A549 (cell line): ENCODE measurements at regions not wholly inside any gene's neighbourhood (a gene's known extent, or its start where the extent isn't known, plus 50 kb on each side); places are given as distances from the start of the nearest gene placed in this dataset.

Experiments used
- ATAC-seq, 2 experiments: fragments of 200-7000 bp in 1 of 2; fragments of >200 bp in 1 of 2; cut with Nextera tagmentation in 1 of 2; cut with Tn5 transposase in 1 of 2; 3 replicates each; pipeline versions ENCODE4 v1.8.0 to v1.9.1; 2018 to 2020; ENCODE audit warnings: mild to moderate bottlenecking in 1 of 2, moderate library complexity in 1 of 2
- CTCF ChIA-PET: fragments of 300-600 bp; sonication (Branson Sonifier 250); formaldehyde crosslinking; extraction: SDS; loops from one replicate; lab custom pipeline; 2021; ENCODE audit warnings: antibody characterized with exemption, inconsistent platforms; lab: Yijun Ruan, JAX
- POLR2A ChIA-PET: fragments of 350-600 bp; formaldehyde crosslinking; extraction: SDS; loops from one replicate; lab custom pipeline; 2021; ENCODE audit warnings: antibody characterized with exemption, inconsistent platforms; lab: Yijun Ruan, JAX
- DNase-seq, 2 experiments: peaks; one replicate each; pipeline versions ENCODE4 v3.0.0 to v3.0.0-alpha.2; 2011 to 2016; ENCODE audit warnings: low read depth in 1 of 2, low spot score in 1 of 2
- FAIRE-seq: peaks from 2 replicates; lab custom pipeline; 2011; peaks lifted over from hg19 to GRCh38; lab: Jason Lieb, UNC
- H3K27ac ChIP-seq, 2 experiments: fragments of >200 bp; sonication (Bioruptor Twin); formaldehyde crosslinking; 3 replicates each; pipeline ENCODE4 v1.5.1; 2016 to 2017
- H3K4me1 ChIP-seq: fragments of >200 bp; sonication (Bioruptor Twin); formaldehyde crosslinking; 3 replicates; pipeline ENCODE4 v1.6.1; 2016
- H3K4me2 ChIP-seq: fragments of >200 bp; sonication (Bioruptor Twin); formaldehyde crosslinking; 3 replicates; pipeline ENCODE4 v1.6.1; 2016
- H3K4me3 ChIP-seq: fragments of >200 bp; sonication (Bioruptor Twin); formaldehyde crosslinking; 3 replicates; pipeline ENCODE4 v1.5.1; 2016
- H3K9me3 ChIP-seq: fragments of >200 bp; sonication (Bioruptor Twin); formaldehyde crosslinking; 3 replicates; pipeline ENCODE4 v1.6.1; 2016
- BHLHE40 ChIP-seq: IDR thresholded peaks from 2 replicates; pipeline ENCODE4 v1.6.1; 2012; ENCODE audit warnings: low read depth, low read length, inconsistent platforms
- CBX8 ChIP-seq: fragments of 200-600 bp; sonication (generic); IDR thresholded peaks from 2 replicates; pipeline ENCODE4 v1.6.1; 2016
- EHF ChIP-seq: fragments of 250-450 bp; sonication (Bioruptor Pico); IDR thresholded peaks from 2 replicates; pipeline ENCODE4 v1.5.0; 2020; ENCODE audit warnings: mild to moderate bottlenecking
- EHMT2 ChIP-seq: fragments of 200-600 bp; sonication (generic); IDR thresholded peaks from 2 replicates; pipeline ENCODE4 v1.6.1; 2016; ENCODE audit warnings: antibody characterized with exemption, low read depth, mild to moderate bottlenecking, moderate library complexity
- ESRRA ChIP-seq: fragments of 150-350 bp; IDR thresholded peaks from 2 replicates; pipeline ENCODE4 v1.6.1; 2014; ENCODE audit warnings: mild to moderate bottlenecking, low read length, borderline replicate concordance
- FOSB ChIP-seq: fragments of 250-450 bp; sonication (Bioruptor Pico); IDR thresholded peaks from 2 replicates; pipeline ENCODE4 v1.5.0; 2020; ENCODE audit warnings: mild to moderate bottlenecking, moderate library complexity
- FOSL2 ChIP-seq, 2 experiments: fragments of 450-650 bp in 1 of 2; fragments of >200 bp in 1 of 2; sonication (Bioruptor Twin) in 1 of 2; formaldehyde crosslinking; IDR thresholded peaks; 2 replicates each; pipeline versions ENCODE4 v1.5.0 to v1.6.1; 2016 to 2020; ENCODE audit warnings: mild to moderate bottlenecking in 1 of 2, moderate library complexity in 1 of 2
- HDAC2 ChIP-seq: fragments of 200-600 bp; sonication (generic); IDR thresholded peaks from 2 replicates; pipeline ENCODE4 v1.6.1; 2016
- HOXB13 ChIP-seq: fragments of 250-450 bp; sonication (Bioruptor Pico); IDR thresholded peaks from 2 replicates; pipeline ENCODE4 v1.5.0; 2020; ENCODE audit warnings: low read depth, mild to moderate bottlenecking, moderate library complexity
- HOXB5 ChIP-seq: fragments of 250-450 bp; sonication (Bioruptor Pico); IDR thresholded peaks from 2 replicates; pipeline ENCODE4 v1.5.0; 2020; ENCODE audit warnings: mild to moderate bottlenecking, moderate library complexity
- JUNB ChIP-seq: fragments of >200 bp; sonication (Bioruptor Twin); formaldehyde crosslinking; IDR thresholded peaks from 2 replicates; pipeline ENCODE4 v1.6.1; 2016
- KDM1A ChIP-seq: fragments of 200-600 bp; sonication (generic); IDR thresholded peaks from 2 replicates; pipeline ENCODE4 v1.6.1; 2016; ENCODE audit warnings: low read depth, mild to moderate bottlenecking
- KDM5A ChIP-seq: fragments of 200-600 bp; sonication (generic); IDR thresholded peaks from 2 replicates; pipeline ENCODE4 v1.6.1; 2016; ENCODE audit warnings: antibody characterized with exemption, mild to moderate bottlenecking
- MAFK ChIP-seq: fragments of 450-650 bp; IDR thresholded peaks from 2 replicates; pipeline ENCODE4 v1.6.1; 2014; ENCODE audit not compliant: partially characterized antibody
- MAZ ChIP-seq: fragments of 150-350 bp; IDR thresholded peaks from 2 replicates; pipeline ENCODE4 v1.6.1; 2014; ENCODE audit warnings: antibody characterized with exemption, low read depth, low read length, borderline replicate concordance
- NPAS2 ChIP-seq: fragments of 250-450 bp; sonication (Bioruptor Pico); IDR thresholded peaks from 2 replicates; pipeline ENCODE4 v1.8.0; 2022; ENCODE audit warnings: mild to moderate bottlenecking, moderate library complexity, borderline replicate concordance
- PHF8 ChIP-seq: fragments of 200-600 bp; sonication (generic); IDR thresholded peaks from 2 replicates; pipeline ENCODE4 v1.6.1; 2016; ENCODE audit warnings: low read depth, mild to moderate bottlenecking, antibody characterized with exemption, moderate library complexity, borderline replicate concordance
- RCOR1 ChIP-seq: fragments of 150-350 bp; IDR thresholded peaks from 2 replicates; pipeline ENCODE4 v1.6.1; 2014; ENCODE audit warnings: antibody characterized with exemption, low read length, low read depth
- SREBF2 ChIP-seq: fragments of 450-650 bp; IDR thresholded peaks from 2 replicates; pipeline ENCODE4 v1.6.1; 2014; ENCODE audit warnings: mild to moderate bottlenecking, moderate library complexity
- TP53 ChIP-seq: fragments of 250-450 bp; sonication (Bioruptor Pico); IDR thresholded peaks from 2 replicates; pipeline ENCODE4 v1.5.0; 2021; ENCODE audit warnings: mild to moderate bottlenecking, moderate library complexity
- ZC3H11A ChIP-seq: fragments of 450-650 bp; IDR thresholded peaks from 2 replicates; pipeline ENCODE4 v1.6.1; 2014; ENCODE audit warnings: antibody characterized with exemption, mild to moderate bottlenecking
- ZFP36 ChIP-seq: fragments of 450-650 bp; IDR thresholded peaks from 2 replicates; pipeline ENCODE4 v1.6.1; 2014; ENCODE audit warnings: borderline replicate concordance; ENCODE audit not compliant: partially characterized antibody
- WGBS: methylation state at CpG from one replicate; pipeline ENCODE4 v1.1.6; 2017; ENCODE audit errors: missing lambda C conversion rate; 5-methylcytosine and 5-hydroxymethylcytosine counted together
- TF ChIP-seq, protein P1 (sequence below): fragments of 150-350 bp; IDR thresholded peaks from 2 replicates; pipeline ENCODE4 v1.6.1; 2014; ENCODE audit warnings: low read depth, mild to moderate bottlenecking, low read length
- TF ChIP-seq, protein P2 (sequence below): fragments of >200 bp; sonication (Bioruptor Twin); formaldehyde crosslinking; IDR thresholded peaks from 3 replicates; pipeline ENCODE4 v1.6.1; 2016
- TF ChIP-seq, protein P3 (sequence below): IDR thresholded peaks from 2 replicates; pipeline ENCODE4 v1.6.1; 2012; ENCODE audit warnings: low read depth, borderline replicate concordance
- TF ChIP-seq, protein P4 (sequence below): fragments of >200 bp; sonication (Bioruptor Twin); formaldehyde crosslinking; IDR thresholded peaks from 2 replicates; pipeline ENCODE4 v1.6.1; 2016
- TF ChIP-seq, protein P5 (sequence below): fragments of 250-450 bp; sonication (Bioruptor Pico); IDR thresholded peaks from 2 replicates; pipeline ENCODE4 v1.5.0; 2020; ENCODE audit warnings: low read depth, mild to moderate bottlenecking, moderate library complexity
- TF ChIP-seq, protein P6 (sequence below): fragments of 450-650 bp; IDR thresholded peaks from 2 replicates; pipeline ENCODE4 v1.6.1; 2014; ENCODE audit warnings: antibody characterized with exemption

DNA sequence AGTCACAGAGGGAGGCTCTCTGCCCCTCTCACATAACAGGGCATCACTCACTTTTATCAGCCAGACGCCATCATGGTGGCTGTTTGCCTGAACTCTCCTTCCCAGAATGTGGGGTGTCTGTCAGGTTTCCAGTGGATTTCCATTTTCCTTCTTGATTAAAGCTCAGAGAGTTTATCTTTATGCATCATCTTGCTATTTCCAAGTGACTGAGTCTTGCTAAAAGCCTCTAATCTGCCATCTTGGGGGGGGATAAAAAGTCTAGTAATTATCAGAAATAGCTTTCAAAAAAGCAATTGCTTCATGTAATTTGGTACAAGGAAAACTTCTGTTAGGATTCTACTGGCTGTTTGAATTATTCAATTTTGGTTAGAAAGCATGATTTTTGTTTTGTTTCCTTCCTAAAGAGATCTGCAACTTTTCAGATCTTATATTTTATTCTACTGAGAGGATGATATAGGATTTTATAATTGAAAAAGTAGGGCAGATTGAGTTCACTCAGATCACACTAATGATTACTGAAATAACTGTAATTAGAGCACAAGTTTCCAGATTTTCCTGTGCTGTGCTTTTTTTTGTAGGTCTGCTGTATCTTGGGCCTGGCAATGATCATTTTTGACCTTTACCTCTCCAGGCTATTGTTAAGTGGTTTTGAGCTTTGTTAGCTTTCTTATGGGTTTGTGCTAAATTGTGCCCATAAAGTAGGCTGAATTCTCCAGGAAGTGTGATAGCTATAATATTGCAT lies 661.5 kb downstream of the TLE4 start:
- H3K9me3 ChIP-seq, result peaks cover 5% of the 10 kb centered on the region; the same call in 2 of the 3 replicates
- no peak overlapping the region for H3K4me3 ChIP-seq
- ChIA-PET CTCF (no interaction called here), POLR2A (no interaction called here)
- no peak overlapping the region for H3K4me2 ChIP-seq
- 27% methylated on average over 1 of the region's 1 CpG for WGBS
- FAIRE-seq (no peak), ATAC-seq (no peak), DNase-seq (no peak)
- TF ChIP-seq HDAC2 (no peak), BHLHE40 (no peak), TP53 (no peak), CBX8 (no peak), FOSL2 (IDR thresholded peaks at IDR 0.05) (no peak), FOSL2 (CRISPR knock-in tag; IDR thresholded peaks at IDR 0.05) (no peak), NPAS2 (CRISPR knock-in tag) (no peak), ZC3H11A (no peak)
- TF ChIP-seq, protein P1, sequence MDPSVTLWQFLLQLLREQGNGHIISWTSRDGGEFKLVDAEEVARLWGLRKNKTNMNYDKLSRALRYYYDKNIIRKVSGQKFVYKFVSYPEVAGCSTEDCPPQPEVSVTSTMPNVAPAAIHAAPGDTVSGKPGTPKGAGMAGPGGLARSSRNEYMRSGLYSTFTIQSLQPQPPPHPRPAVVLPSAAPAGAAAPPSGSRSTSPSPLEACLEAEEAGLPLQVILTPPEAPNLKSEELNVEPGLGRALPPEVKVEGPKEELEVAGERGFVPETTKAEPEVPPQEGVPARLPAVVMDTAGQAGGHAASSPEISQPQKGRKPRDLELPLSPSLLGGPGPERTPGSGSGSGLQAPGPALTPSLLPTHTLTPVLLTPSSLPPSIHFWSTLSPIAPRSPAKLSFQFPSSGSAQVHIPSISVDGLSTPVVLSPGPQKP, result no peak
- no peak overlapping the region for H3K27ac ChIP-seq
- H3K4me1 ChIP-seq, result no peaks in the 10 kb centered on the region

DNA sequence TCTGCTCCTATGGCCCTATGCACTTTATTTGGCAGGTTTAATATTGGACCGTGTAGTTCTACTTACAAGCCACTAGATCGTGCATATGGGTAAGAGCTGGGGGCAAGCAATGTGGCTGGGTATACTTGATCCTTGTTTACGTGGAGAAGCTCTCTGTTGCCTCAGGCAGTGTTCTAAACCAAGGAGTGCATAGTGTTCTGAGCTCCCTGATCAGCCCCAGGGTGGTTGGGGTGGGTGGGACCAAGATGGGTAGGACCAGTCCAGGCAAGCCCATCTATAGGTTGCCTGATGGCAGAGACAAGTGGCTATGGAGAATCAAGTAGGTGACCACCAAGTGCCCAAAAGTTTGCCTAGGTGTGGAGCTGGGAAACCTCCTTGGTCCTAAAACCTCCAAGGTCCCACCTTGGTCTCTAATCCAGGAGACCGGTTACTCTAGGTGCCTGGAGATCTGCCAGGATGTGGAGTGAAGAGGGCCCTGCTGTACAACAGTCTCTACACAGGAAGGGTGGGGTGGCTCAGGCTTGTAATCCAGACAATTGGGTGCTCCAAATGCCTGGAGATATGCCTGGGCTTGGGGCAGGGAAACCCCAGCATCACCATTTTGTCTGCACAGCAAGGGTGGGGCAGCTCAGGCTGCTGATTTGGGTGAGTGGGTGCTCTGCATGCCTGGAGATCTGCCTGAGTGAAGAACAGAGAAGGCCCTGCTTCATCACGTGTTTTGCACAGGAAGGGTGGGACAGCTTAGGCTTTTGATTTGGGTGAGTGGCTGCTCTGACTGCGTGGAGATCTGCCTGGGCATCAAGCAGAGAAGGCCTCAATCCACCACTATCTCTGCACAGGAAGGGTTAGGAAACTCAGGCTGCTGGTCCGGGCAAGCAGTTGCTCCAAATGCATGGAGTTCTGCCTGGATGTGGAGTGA lies 659.8 kb downstream of the TLE4 start:
- H3K27ac ChIP-seq, result no peak overlapping the region
- no peaks in the 10 kb centered on the region for H3K4me1 ChIP-seq
- WGBS, result 18% methylated on average over 7 of the region's 7 CpGs
- no peak overlapping the region for H3K4me3 ChIP-seq
- ATAC-seq, result no peak
- H3K9me3 ChIP-seq, result peaks cover 5% of the 10 kb centered on the region; the same call in 1 of the 3 replicates
- DNase-seq, result no peak
- ChIA-PET POLR2A (no interaction called here), CTCF (interaction anchor here (1.6 kb wide), 1 partner anchor 1101 kb away, joined by 3 read pairs; no protein-coding TSS in a partner anchor)
- TF ChIP-seq SREBF2 (no peak), MAZ (no peak), ZFP36 (no peak), EHMT2 (no peak), BHLHE40 (no peak), ZC3H11A (no peak), KDM5A (no peak), HOXB5 (CRISPR knock-in tag) (no peak), KDM1A (no peak), JUNB (no peak), FOSB (CRISPR knock-in tag) (no peak), MAFK (no peak)
- TF ChIP-seq, protein P2, sequence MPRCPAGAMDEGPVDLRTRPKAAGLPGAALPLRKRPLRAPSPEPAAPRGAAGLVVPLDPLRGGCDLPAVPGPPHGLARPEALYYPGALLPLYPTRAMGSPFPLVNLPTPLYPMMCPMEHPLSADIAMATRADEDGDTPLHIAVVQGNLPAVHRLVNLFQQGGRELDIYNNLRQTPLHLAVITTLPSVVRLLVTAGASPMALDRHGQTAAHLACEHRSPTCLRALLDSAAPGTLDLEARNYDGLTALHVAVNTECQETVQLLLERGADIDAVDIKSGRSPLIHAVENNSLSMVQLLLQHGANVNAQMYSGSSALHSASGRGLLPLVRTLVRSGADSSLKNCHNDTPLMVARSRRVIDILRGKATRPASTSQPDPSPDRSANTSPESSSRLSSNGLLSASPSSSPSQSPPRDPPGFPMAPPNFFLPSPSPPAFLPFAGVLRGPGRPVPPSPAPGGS, result no peak
- TF ChIP-seq, protein P3, sequence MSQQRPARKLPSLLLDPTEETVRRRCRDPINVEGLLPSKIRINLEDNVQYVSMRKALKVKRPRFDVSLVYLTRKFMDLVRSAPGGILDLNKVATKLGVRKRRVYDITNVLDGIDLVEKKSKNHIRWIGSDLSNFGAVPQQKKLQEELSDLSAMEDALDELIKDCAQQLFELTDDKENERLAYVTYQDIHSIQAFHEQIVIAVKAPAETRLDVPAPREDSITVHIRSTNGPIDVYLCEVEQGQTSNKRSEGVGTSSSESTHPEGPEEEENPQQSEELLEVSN, result no peak
- no peak overlapping the region for H3K4me2 ChIP-seq
- FAIRE-seq, result no peak

DNA sequence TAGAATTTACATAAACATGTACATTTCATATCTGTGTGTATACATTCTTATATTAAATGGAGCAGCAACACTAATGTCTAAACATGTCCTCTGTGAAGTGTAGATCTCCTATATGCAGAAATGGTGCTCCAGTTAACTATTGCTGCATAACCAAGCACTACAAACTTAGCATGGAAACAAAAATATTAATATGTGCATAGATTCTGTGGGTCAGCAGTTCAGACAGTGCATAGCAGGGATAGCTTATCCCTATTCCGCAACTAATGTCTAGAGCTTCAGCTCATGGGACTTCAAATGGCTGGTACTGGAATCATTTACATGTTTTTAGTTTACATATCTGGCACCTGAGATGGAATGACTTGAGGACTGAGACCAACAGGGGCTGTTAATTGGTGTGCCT lies 652.1 kb downstream of the TLE4 start:
- WGBS, result 79% methylated on average over 1 of the region's 1 CpG
- DNase-seq, result no peak
- POLR2A ChIA-PET, result no interaction called here
- H3K4me3 ChIP-seq, result no peak overlapping the region
- CTCF ChIA-PET, result no interaction called here
- ATAC-seq, result no peak
- H3K27ac ChIP-seq, result no peak overlapping the region
- no peaks in the 10 kb centered on the region for H3K9me3 ChIP-seq
- H3K4me2 ChIP-seq, result no peak overlapping the region
- FAIRE-seq, result no peak
- H3K4me1 ChIP-seq, result no peaks in the 10 kb centered on the region
- no peak for TF ChIP-seq HOXB13 (CRISPR knock-in tag)
- TF ChIP-seq, protein P4, sequence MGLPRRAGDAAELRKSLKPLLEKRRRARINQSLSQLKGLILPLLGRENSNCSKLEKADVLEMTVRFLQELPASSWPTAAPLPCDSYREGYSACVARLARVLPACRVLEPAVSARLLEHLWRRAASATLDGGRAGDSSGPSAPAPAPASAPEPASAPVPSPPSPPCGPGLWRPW, result no peak
- no peak for TF ChIP-seq EHF (CRISPR knock-in tag)
- no peak for TF ChIP-seq HOXB5 (CRISPR knock-in tag)
- TF ChIP-seq PHF8, result no peak
- TF ChIP-seq MAFK, result no peak
- TF ChIP-seq, protein P5, sequence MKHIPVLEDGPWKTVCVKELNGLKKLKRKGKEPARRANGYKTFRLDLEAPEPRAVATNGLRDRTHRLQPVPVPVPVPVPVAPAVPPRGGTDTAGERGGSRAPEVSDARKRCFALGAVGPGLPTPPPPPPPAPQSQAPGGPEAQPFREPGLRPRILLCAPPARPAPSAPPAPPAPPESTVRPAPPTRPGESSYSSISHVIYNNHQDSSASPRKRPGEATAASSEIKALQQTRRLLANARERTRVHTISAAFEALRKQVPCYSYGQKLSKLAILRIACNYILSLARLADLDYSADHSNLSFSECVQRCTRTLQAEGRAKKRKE, result no peak
- TF ChIP-seq RCOR1, result no peak
- TF ChIP-seq ESRRA, result no peak
- TF ChIP-seq SREBF2, result no peak
- TF ChIP-seq, protein P6, sequence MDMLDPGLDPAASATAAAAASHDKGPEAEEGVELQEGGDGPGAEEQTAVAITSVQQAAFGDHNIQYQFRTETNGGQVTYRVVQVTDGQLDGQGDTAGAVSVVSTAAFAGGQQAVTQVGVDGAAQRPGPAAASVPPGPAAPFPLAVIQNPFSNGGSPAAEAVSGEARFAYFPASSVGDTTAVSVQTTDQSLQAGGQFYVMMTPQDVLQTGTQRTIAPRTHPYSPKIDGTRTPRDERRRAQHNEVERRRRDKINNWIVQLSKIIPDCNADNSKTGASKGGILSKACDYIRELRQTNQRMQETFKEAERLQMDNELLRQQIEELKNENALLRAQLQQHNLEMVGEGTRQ, result no peak
